Dedifferentiated amniotic fluid mesenchymal stem cell (primary cell): ENCODE measurements at regions not wholly inside any gene's neighbourhood (a gene's known extent, or its start where the extent isn't known, plus 50 kb on each side); places are given as distances from the start of the nearest gene placed in this dataset.
"Not testable (repeated sequence)": the region's sequence is repeated elsewhere in the genome, so short reads cannot be mapped to it uniquely, and the experiment has no call there.

Experiments used
- DNase-seq: peaks from one replicate; pipeline ENCODE4 v3.0.0-alpha.2; 2016; ENCODE audit errors: extremely low spot score

GRCh38 chr7:114364151-114364550 lies 50.5 kb upstream of the FOXP2 start:
- no peak for DNase-seq

GRCh38 chr7:114363292-114363691 lies 51.3 kb upstream of the FOXP2 start:
- DNase-seq: no peak

GRCh38 chr7:114358911-114359310 lies 55.7 kb upstream of the FOXP2 start:
- DNase-seq: no peak

GRCh38 chr7:114356133-114356532 lies 58.5 kb upstream of the FOXP2 start:
- DNase-seq: no peak

GRCh38 chr7:114354306-114354705 lies 60.3 kb upstream of the FOXP2 start:
- no peak for DNase-seq

- no peak for DNase-seq
Measured at GRCh38 chr7:114345494-114345893, 69.1 kb upstream of the FOXP2 start.

GRCh38 chr7:114343949-114344708 lies 70.5 kb upstream of the FOXP2 start:
- no peak for DNase-seq

- DNase-seq: no peak
Measured at GRCh38 chr7:114342431-114343179, 72.0 kb upstream of the FOXP2 start.

- no peak for DNase-seq
Measured at GRCh38 chr7:114341648-114342047, 73.0 kb upstream of the FOXP2 start.

GRCh38 chr7:114334989-114335388 lies 79.6 kb upstream of the FOXP2 start:
- no peak for DNase-seq

- not testable (repeated sequence) for DNase-seq
Measured at GRCh38 chr7:114329458-114329857, 85.2 kb upstream of the FOXP2 start.

- DNase-seq: no peak
Measured at GRCh38 chr7:114317450-114318098, 97.0 kb upstream of the FOXP2 start.

GRCh38 chr7:114312649-114313048 lies 102.0 kb upstream of the FOXP2 start:
- DNase-seq: no peak

GRCh38 chr7:114310345-114311110 lies 104.1 kb upstream of the FOXP2 start:
- DNase-seq: no peak

- DNase-seq: no peak
Measured at GRCh38 chr7:114309729-114310128, 104.9 kb upstream of the FOXP2 start.

- no peak for DNase-seq
Measured at GRCh38 chr7:114303301-114303700, 111.3 kb upstream of the FOXP2 start.

GRCh38 chr7:114302858-114303257 lies 111.8 kb upstream of the FOXP2 start:
- DNase-seq: no peak

GRCh38 chr7:114298011-114298410 lies 116.6 kb upstream of the FOXP2 start:
- DNase-seq: no peak

- no peak for DNase-seq
Measured at GRCh38 chr7:114297121-114297520, 117.5 kb upstream of the FOXP2 start.

- DNase-seq: no peak
Measured at GRCh38 chr7:114295522-114295921, 119.1 kb upstream of the FOXP2 start.

- DNase-seq: no peak
Measured at GRCh38 chr7:114294036-114294435, 120.6 kb upstream of the FOXP2 start.
